ENCODE measurements at regions not wholly inside any gene's neighbourhood (a gene's known extent, or its start where the extent isn't known, plus 50 kb on each side); places are given as distances from the start of the nearest gene placed in this dataset.

- no peak for DNase-seq (ENCODE audit: low read depth)
Observed at GRCh38 chr13:21822029-21822428, 151.2 kb downstream of the FGF9 start.

GRCh38 chr13:21823416-21823815 is 152.5 kb downstream of the FGF9 start:
- no peak for DNase-seq (ENCODE audit: low read depth)

GRCh38 chr13:21823949-21824348 is 153.1 kb downstream of the FGF9 start:
- DNase-seq (ENCODE audit: low read depth): no peak

GRCh38 chr13:21825186-21825585 is 154.3 kb downstream of the FGF9 start:
- no peak for DNase-seq (ENCODE audit: low read depth)

- peak; percentile 10 for DNase-seq (ENCODE audit: low read depth)
Observed at GRCh38 chr13:21825801-21826200, 154.9 kb downstream of the FGF9 start.

- no peak for DNase-seq (ENCODE audit: low read depth)
Observed at GRCh38 chr13:21826214-21827015, 155.5 kb downstream of the FGF9 start.

- DNase-seq (ENCODE audit: low read depth): no peak
Observed at GRCh38 chr13:21831654-21832324, 160.9 kb downstream of the FGF9 start.

- no peak for DNase-seq (ENCODE audit: low read depth)
Observed at GRCh38 chr13:21833921-21834320, 163.0 kb downstream of the FGF9 start.

- DNase-seq (ENCODE audit: low read depth): no peak
Observed at GRCh38 chr13:21834521-21834920, 163.6 kb downstream of the FGF9 start.

- DNase-seq (ENCODE audit: low read depth): no peak
Observed at GRCh38 chr13:21837288-21837687, 166.4 kb downstream of the FGF9 start.

- DNase-seq (ENCODE audit: low read depth): peak; percentile 39
Observed at GRCh38 chr13:21837841-21838551, 167.1 kb downstream of the FGF9 start.

GRCh38 chr13:21846605-21847004 is 175.7 kb downstream of the FGF9 start:
- no peak for DNase-seq (ENCODE audit: low read depth)

- DNase-seq (ENCODE audit: low read depth): no peak
Observed at GRCh38 chr13:21849323-21849722, 178.4 kb downstream of the FGF9 start.

GRCh38 chr13:21850013-21851006 is 179.4 kb downstream of the FGF9 start:
- no peak for DNase-seq (ENCODE audit: low read depth)

- DNase-seq (ENCODE audit: low read depth): no peak
Observed at GRCh38 chr13:21852043-21852442, 181.2 kb downstream of the FGF9 start.

- no peak for DNase-seq (ENCODE audit: low read depth)
Observed at GRCh38 chr13:21853779-21854178, 182.9 kb downstream of the FGF9 start.

- no peak for DNase-seq (ENCODE audit: low read depth)
Observed at GRCh38 chr13:21868823-21869222, 197.9 kb downstream of the FGF9 start.

- DNase-seq (ENCODE audit: low read depth): no peak
Observed at GRCh38 chr13:21871382-21871781, 200.5 kb downstream of the FGF9 start.

GRCh38 chr13:21871919-21872318 is 201.0 kb downstream of the FGF9 start:
- DNase-seq (ENCODE audit: low read depth): no peak

- no peak for DNase-seq (ENCODE audit: low read depth)
Observed at GRCh38 chr13:21872795-21873194, 201.9 kb downstream of the FGF9 start.

- DNase-seq (ENCODE audit: low read depth): no peak
Observed at GRCh38 chr13:21875116-21875515, 204.2 kb downstream of the FGF9 start.

Data from GM04504 (cell line).